Psoas muscle (tissue), 7 donors: ENCODE measurements at regions not wholly inside any gene's neighbourhood (a gene's known extent, or its start where the extent isn't known, plus 50 kb on each side); places are given as distances from the start of the nearest gene placed in this dataset.
"Not testable (repeated sequence)": the region's sequence is repeated elsewhere in the genome, so short reads cannot be mapped to it uniquely, and the experiment has no call there.

Experiments used
- ATAC-seq, 4 donors: fragments of 200-7000 bp; cut with Tn5 transposase; one replicate each; pipeline ENCODE4 v1.9.1; 2020; ENCODE audit warnings: moderate library complexity in 3 of 4, mild to moderate bottlenecking in 2 of 4
- DNase-seq, 2 donors: peaks; one replicate each; pipeline ENCODE4 v3.0.0-alpha.2; 2020
- H3K27ac ChIP-seq: fragments of 200-600 bp; one replicate; pipeline ENCODE4 v1.8.0; 2022
- H3K27me3 ChIP-seq, 3 donors: fragments of 200-600 bp in 1 of 3; one replicate each; pipeline versions ENCODE4 v1.6.1 to v1.8.0; 2013 to 2022; ENCODE audit warnings: low read length in 2 of 3, mild to moderate bottlenecking in 2 of 3, moderate library complexity in 1 of 3; ENCODE audit not compliant: insufficient read depth in 3 of 3
- H3K36me3 ChIP-seq, 2 donors: fragments of 200-600 bp in 1 of 2; one replicate each; pipeline versions ENCODE4 v1.6.1 to v1.8.0; 2013 to 2022; ENCODE audit warnings: low read depth in 1 of 2, mild to moderate bottlenecking in 1 of 2, moderate library complexity in 1 of 2; ENCODE audit not compliant: insufficient read depth in 1 of 2
- H3K4me1 ChIP-seq: fragments of 200-600 bp; one replicate; pipeline ENCODE4 v1.8.0; 2022
- H3K4me3 ChIP-seq: fragments of 200-600 bp; one replicate; pipeline ENCODE4 v1.8.0; 2022; ENCODE audit warnings: mild to moderate bottlenecking
- H3K9me3 ChIP-seq: fragments of 200-600 bp; one replicate; pipeline ENCODE4 v1.8.0; 2022
- CTCF ChIP-seq: fragments of 200-600 bp; IDR thresholded peaks from one replicate; pipeline ENCODE4 v1.8.0; 2022; ENCODE audit warnings: antibody characterized with exemption
- WGBS, 3 donors: extraction: QIAGEN DNeasy Blood & Tissue Kit; methylation state at CpG; one replicate each; pipeline versions ENCODE4 v1.1.6 to v1.1.7; 2013; 5-methylcytosine and 5-hydroxymethylcytosine counted together
- intact Hi-C, 2 donors: fragments of 100-400 bp; cut with DNase I; formaldehyde crosslinking; loops; one replicate each; pipeline versions ENCODE4 v1.11.0 to v1.14.2; 2022
- donor health status: healthy with polysubstance abuse.
- donor health status: DM: no; HTN: no; CAD: no; lungs with moderate emphysema.
- donor health status: Bipolar disorder and iron deficiency.
- donor health status: healthy.
- donor health status: DM: yes; HTN: yes; CAD: no.
- donor health status: DM: no; HTN: no; CAD: no.
- donor health status: DM: yes; HTN: yes; CAD: no.

DNA sequence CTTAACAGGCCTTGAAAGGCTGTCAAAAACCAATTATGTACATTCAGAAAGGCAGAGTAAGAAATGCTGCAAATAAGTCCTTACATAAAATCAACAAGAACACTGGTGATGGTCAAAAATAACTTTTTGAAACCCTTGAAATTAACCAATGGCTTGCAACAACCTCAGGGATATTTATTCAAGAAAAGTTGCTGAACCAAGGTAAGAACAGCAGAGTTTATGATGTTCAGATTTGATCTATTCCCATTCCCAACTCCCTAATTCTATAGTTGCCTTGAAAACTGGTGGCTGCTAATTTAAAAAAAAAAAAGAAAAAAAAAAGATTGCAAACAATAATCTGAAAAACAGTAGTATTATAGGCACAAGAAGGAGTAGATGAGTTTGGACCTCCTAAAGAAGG lies 109.8 kb upstream of the UFM1 start:
- Histone ChIP-seq H3K27me3 (no peaks in the 10 kb centered on the region), H3K9me3 (no peaks in the 10 kb centered on the region), H3K36me3 (no peaks in the 10 kb centered on the region), H3K4me3 (no peak overlapping the region), H3K4me1 (no peaks in the 10 kb centered on the region), H3K27ac (no peak overlapping the region)
- TF ChIP-seq CTCF, result no peak
- DNase-seq (no peak), ATAC-seq (no peak)
- intact Hi-C loops, result no loop called here

DNA sequence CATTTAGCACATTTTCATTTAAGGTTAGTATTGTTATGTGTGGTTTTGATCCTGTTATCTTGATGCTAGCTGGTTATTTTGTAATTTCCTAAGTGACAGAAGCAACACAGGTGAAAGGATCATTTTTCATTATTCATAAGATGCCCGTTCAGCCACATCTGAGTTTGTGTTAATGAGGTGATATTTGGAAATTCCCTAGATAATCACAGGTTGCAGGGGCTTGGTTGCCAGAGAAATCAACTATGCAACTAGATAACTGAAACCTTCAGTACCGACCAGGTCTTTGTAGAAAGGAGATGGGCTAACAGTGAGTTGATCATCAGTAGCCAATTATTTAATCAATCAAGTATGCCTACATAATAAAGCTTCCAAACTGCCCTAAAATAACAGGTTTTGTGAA lies 121.3 kb upstream of the UFM1 start:
- H3K4me1 ChIP-seq, result no peaks in the 10 kb centered on the region
- 62 to 66% (median 65%) methylated on average over 2 of the region's 2 CpGs for WGBS, 3 donors
- intact Hi-C loops, result no loop called here

GRCh38 chr13:38226496-38226895 lies 123.2 kb upstream of the UFM1 start:
- no peaks in the 10 kb centered on the region for H3K4me1 ChIP-seq
- ATAC-seq, result no peak
- H3K27me3 ChIP-seq, result no peaks in the 10 kb centered on the region
- no peak overlapping the region for H3K27ac ChIP-seq
- intact Hi-C loops, result no loop called here
- no peak overlapping the region for H3K4me3 ChIP-seq
- H3K36me3 ChIP-seq, result no peaks in the 10 kb centered on the region
- H3K9me3 ChIP-seq, result no peaks in the 10 kb centered on the region
- no peak for TF ChIP-seq CTCF
- DNase-seq, result no peak

More for the DNA sequence above, 121.3 kb upstream of the UFM1 start:
- H3K36me3 ChIP-seq, result no peaks in the 10 kb centered on the region
- no peak for ATAC-seq
- no peaks in the 10 kb centered on the region for H3K9me3 ChIP-seq
- no peak for TF ChIP-seq CTCF
- H3K4me3 ChIP-seq, result no peak overlapping the region
- H3K27me3 ChIP-seq, result no peaks in the 10 kb centered on the region
- no peak overlapping the region for H3K27ac ChIP-seq
- DNase-seq, result no peak

- WGBS, 3 donors, result 45 to 60% (median 50%) methylated on average over 1 of the region's 1 CpG
- intact Hi-C loops, result no loop called here
- DNase-seq (no peak), ATAC-seq (no peak)
- Histone ChIP-seq H3K4me1 (no peaks in the 10 kb centered on the region), H3K9me3 (no peaks in the 10 kb centered on the region), H3K36me3 (no peaks in the 10 kb centered on the region), H3K27me3 (no peaks in the 10 kb centered on the region), H3K27ac (no peak overlapping the region), H3K4me3 (no peak overlapping the region)
- no peak for TF ChIP-seq CTCF
Observed at GRCh38 chr13:38223089-38223488, 126.6 kb upstream of the UFM1 start.

GRCh38 chr13:38221120-38221519 lies 128.5 kb upstream of the UFM1 start:
- H3K4me1 ChIP-seq, intact Hi-C loops, H3K4me3 ChIP-seq, DNase-seq, H3K27me3 ChIP-seq, H3K27ac ChIP-seq, H3K9me3 ChIP-seq, H3K36me3 ChIP-seq, ATAC-seq: not testable (repeated sequence)
- WGBS, 3 donors, result 97% methylated on average over 1 of the region's 1 CpG
